Lower leg skin (tissue), 3 donors: ENCODE measurements at regions not wholly inside any gene's neighbourhood (a gene's known extent, or its start where the extent isn't known, plus 50 kb on each side); places are given as distances from the start of the nearest gene placed in this dataset.

Experiments
- CTCF ChIP-seq, 3 donors: fragments of 450-650 bp; IDR thresholded peaks; one replicate each; pipeline ENCODE4 v1.5.1; 2016; ENCODE audit warnings: antibody characterized with exemption in 3 of 3, mild to moderate bottlenecking in 3 of 3, moderate library complexity in 2 of 3
- POLR2A ChIP-seq, 2 donors: fragments of 450-650 bp; IDR thresholded peaks; one replicate each; pipeline ENCODE4 v1.6.1; 2016 to 2017; ENCODE audit warnings: antibody characterized with exemption in 2 of 2, mild to moderate bottlenecking in 1 of 2, moderate library complexity in 1 of 2

- no peak for TF ChIP-seq POLR2A (IDR thresholded peaks at IDR 0.05)
- TF ChIP-seq CTCF (IDR thresholded peaks at IDR 0.05), result no peak
These were observed 251.7 kb upstream of the SALL1 start for GRCh38 chr16:51402785-51403184.
